Astrocyte of the hippocampus (primary cell): ENCODE measurements at regions not wholly inside any gene's neighbourhood (a gene's known extent, or its start where the extent isn't known, plus 50 kb on each side); places are given as distances from the start of the nearest gene placed in this dataset.

Source experiments
- DNase-seq: peaks from one replicate; pipeline ENCODE4 v3.0.0; 2011; ENCODE audit warnings: low read depth, low spot score

GRCh38 chr14:98269533-98269932, 1002.5 kb downstream of the BCL11B start:
- no peak for DNase-seq

- peak; percentile 64 for DNase-seq
Measured at GRCh38 chr14:98270201-98270600, 1001.8 kb downstream of the BCL11B start.

- DNase-seq: no peak
Measured at GRCh38 chr14:98274596-98274995, 997.4 kb downstream of the BCL11B start.

- no peak for DNase-seq
Measured at GRCh38 chr14:98278800-98279199, 993.2 kb downstream of the BCL11B start.

- DNase-seq: peak; percentile 23
Measured at GRCh38 chr14:98280436-98280835, 991.6 kb downstream of the BCL11B start.

- no peak for DNase-seq
Measured at GRCh38 chr14:98288825-98289224, 983.2 kb downstream of the BCL11B start.

GRCh38 chr14:98290596-98290995, 981.4 kb downstream of the BCL11B start:
- peak; percentile 25 for DNase-seq

- DNase-seq: no peak
Measured at GRCh38 chr14:98292191-98292590, 979.8 kb downstream of the BCL11B start.

- DNase-seq: peak; percentile 80
Measured at GRCh38 chr14:98293576-98293975, 978.4 kb downstream of the BCL11B start.

GRCh38 chr14:98296895-98297294, 975.1 kb downstream of the BCL11B start:
- DNase-seq: no peak

GRCh38 chr14:98297567-98297966, 974.4 kb downstream of the BCL11B start:
- DNase-seq: no peak

GRCh38 chr14:98298481-98299244, 973.3 kb downstream of the BCL11B start:
- no peak for DNase-seq

GRCh38 chr14:98301681-98302080, 970.3 kb downstream of the BCL11B start:
- DNase-seq: no peak

- no peak for DNase-seq
Measured at GRCh38 chr14:98304574-98304973, 967.4 kb downstream of the BCL11B start.

GRCh38 chr14:98309591-98309990, 962.4 kb downstream of the BCL11B start:
- DNase-seq: no peak

- DNase-seq: no peak
Measured at GRCh38 chr14:98312006-98312405, 960.0 kb downstream of the BCL11B start.

GRCh38 chr14:98321841-98322240, 950.2 kb downstream of the BCL11B start:
- peak; percentile 37 for DNase-seq

GRCh38 chr14:98323836-98324235, 948.2 kb downstream of the BCL11B start:
- DNase-seq: peak; percentile 86

GRCh38 chr14:98325761-98326160, 946.2 kb downstream of the BCL11B start:
- DNase-seq: no peak

- no peak for DNase-seq
Measured at GRCh38 chr14:98328496-98328895, 943.5 kb downstream of the BCL11B start.

- no peak for DNase-seq
Measured at GRCh38 chr14:98334186-98334585, 937.8 kb downstream of the BCL11B start.

- no peak for DNase-seq
Measured at GRCh38 chr14:98341211-98341610, 930.8 kb downstream of the BCL11B start.

GRCh38 chr14:98345161-98345560, 926.8 kb downstream of the BCL11B start:
- peak; percentile 81 for DNase-seq

GRCh38 chr14:98347686-98348085, 924.3 kb downstream of the BCL11B start:
- DNase-seq: no peak
